Esophagus muscularis mucosa (tissue), 4 donors: ENCODE measurements at regions not wholly inside any gene's neighbourhood (a gene's known extent, or its start where the extent isn't known, plus 50 kb on each side); places are given as distances from the start of the nearest gene placed in this dataset.

Experiments used
- DNase-seq: peaks from one replicate; pipeline ENCODE4 v3.0.0-alpha.2; 2017; ENCODE audit errors: extremely low spot score
- H3K27ac ChIP-seq, 4 donors: fragments of 200-600 bp; sonication (generic); replicated peaks in 1 of 4; 1 replicate in 3 of 4; 2 replicates in 1 of 4; pipeline ENCODE4 v1.5.1; 2016 to 2019; ENCODE audit warnings: mild to moderate bottlenecking in 1 of 4
- H3K27me3 ChIP-seq, 4 donors: fragments of 200-600 bp; sonication (generic); one replicate each; pipeline versions ENCODE4 v1.5.1 to v1.6.0; 2016 to 2019
- H3K36me3 ChIP-seq, 4 donors: fragments of 200-600 bp; sonication (generic); one replicate each; pipeline ENCODE4 v1.5.1; 2016 to 2019
- H3K4me1 ChIP-seq, 4 donors: fragments of 200-600 bp; sonication (generic); one replicate each; pipeline ENCODE4 v1.5.1; 2016 to 2019
- H3K4me3 ChIP-seq, 4 donors: fragments of 200-600 bp; sonication (generic); 1 replicate in 2 of 4; 2 replicates in 2 of 4; pipeline ENCODE4 v1.5.1; 2016 to 2019; ENCODE audit warnings: mild to moderate bottlenecking in 4 of 4, moderate library complexity in 1 of 4
- H3K9me3 ChIP-seq, 4 donors: fragments of 200-600 bp; sonication (generic); 1 replicate in 3 of 4; 2 replicates in 1 of 4; pipeline ENCODE4 v1.5.1; 2016 to 2019
- EP300 ChIP-seq: sonication (generic); formaldehyde crosslinking; IDR thresholded peaks from one replicate; pipeline ENCODE4 v1.6.1; 2017; ENCODE audit warnings: antibody characterized with exemption
- POLR2A ChIP-seq: fragments of 450-650 bp; IDR thresholded peaks from one replicate; pipeline ENCODE4 v1.6.1; 2017; ENCODE audit warnings: antibody characterized with exemption, moderate library complexity, mild to moderate bottlenecking, low read depth
- POLR2AphosphoS5 ChIP-seq, 2 donors: sonication (generic); formaldehyde crosslinking; IDR thresholded peaks; one replicate each; pipeline ENCODE4 v1.6.1; 2017; ENCODE audit warnings: antibody characterized with exemption in 2 of 2
- WGBS: methylation state at CpG from one replicate; pipeline ENCODE4 v1.1.5; 2018; 5-methylcytosine and 5-hydroxymethylcytosine counted together
- intact Hi-C: fragments of 100-400 bp; cut with DNase I; formaldehyde crosslinking; loops from one replicate; pipeline ENCODE4 v1.15.1; 2023
- TF ChIP-seq, protein P1 (sequence below), 3 experiments: fragments of 200-600 bp in 2 of 3; fragments of 450-650 bp in 1 of 3; sonication (generic) in 2 of 3; IDR thresholded peaks; one replicate each; pipeline ENCODE4 v1.5.1; 2017 to 2019; ENCODE audit warnings: antibody characterized with exemption in 3 of 3, mild to moderate bottlenecking in 2 of 3, moderate library complexity in 1 of 3

GRCh38 chr4:96317891-96318290 is 478.0 kb downstream of the PDHA2 start:
- TF ChIP-seq POLR2A (no peak), EP300 (no peak), POLR2AphosphoS5 (IDR thresholded peaks at IDR 0.05) (no peak)
- TF ChIP-seq, protein P1, sequence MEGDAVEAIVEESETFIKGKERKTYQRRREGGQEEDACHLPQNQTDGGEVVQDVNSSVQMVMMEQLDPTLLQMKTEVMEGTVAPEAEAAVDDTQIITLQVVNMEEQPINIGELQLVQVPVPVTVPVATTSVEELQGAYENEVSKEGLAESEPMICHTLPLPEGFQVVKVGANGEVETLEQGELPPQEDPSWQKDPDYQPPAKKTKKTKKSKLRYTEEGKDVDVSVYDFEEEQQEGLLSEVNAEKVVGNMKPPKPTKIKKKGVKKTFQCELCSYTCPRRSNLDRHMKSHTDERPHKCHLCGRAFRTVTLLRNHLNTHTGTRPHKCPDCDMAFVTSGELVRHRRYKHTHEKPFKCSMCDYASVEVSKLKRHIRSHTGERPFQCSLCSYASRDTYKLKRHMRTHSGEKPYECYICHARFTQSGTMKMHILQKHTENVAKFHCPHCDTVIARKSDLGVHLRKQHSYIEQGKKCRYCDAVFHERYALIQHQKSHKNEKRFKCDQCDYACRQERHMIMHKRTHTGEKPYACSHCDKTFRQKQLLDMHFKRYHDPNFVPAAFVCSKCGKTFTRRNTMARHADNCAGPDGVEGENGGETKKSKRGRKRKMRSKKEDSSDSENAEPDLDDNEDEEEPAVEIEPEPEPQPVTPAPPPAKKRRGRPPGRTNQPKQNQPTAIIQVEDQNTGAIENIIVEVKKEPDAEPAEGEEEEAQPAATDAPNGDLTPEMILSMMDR (IDR thresholded peaks at IDR 0.05), result no peak
- Histone ChIP-seq H3K4me1 (no peaks in the 10 kb centered on the region), H3K9me3 (no peaks in the 10 kb centered on the region), H3K27ac (no peak overlapping the region), H3K36me3 (no peaks in the 10 kb centered on the region), H3K27me3 (no peaks in the 10 kb centered on the region), H3K4me3 (no peak overlapping the region)
- WGBS, result 76% methylated on average over 6 of the region's 6 CpGs
- no peak for DNase-seq
- intact Hi-C loops, result no loop called here

- no peaks in the 10 kb centered on the region for H3K9me3 ChIP-seq
- H3K36me3 ChIP-seq, result no peaks in the 10 kb centered on the region
- no peaks in the 10 kb centered on the region for H3K27me3 ChIP-seq
- no peak for DNase-seq
- no peaks in the 10 kb centered on the region for H3K4me1 ChIP-seq
- H3K27ac ChIP-seq, result no peak overlapping the region
- intact Hi-C loops, result no loop called here
- H3K4me3 ChIP-seq, result no peak overlapping the region
- 95% methylated on average over 1 of the region's 1 CpG for WGBS
- TF ChIP-seq POLR2A (no peak), EP300 (no peak), POLR2AphosphoS5 (IDR thresholded peaks at IDR 0.05) (no peak)
- TF ChIP-seq, protein P1 (IDR thresholded peaks at IDR 0.05), result no peak
These were observed 487.0 kb downstream of the PDHA2 start for GRCh38 chr4:96326846-96327245.

GRCh38 chr4:96342196-96342595 is 502.3 kb downstream of the PDHA2 start:
- 20% methylated on average over 1 of the region's 1 CpG for WGBS
- no peak overlapping the region for H3K27ac ChIP-seq
- H3K36me3 ChIP-seq, result no peaks in the 10 kb centered on the region
- intact Hi-C loops, result no loop called here
- H3K4me3 ChIP-seq, result no peak overlapping the region
- H3K4me1 ChIP-seq, result no peaks in the 10 kb centered on the region
- no peaks in the 10 kb centered on the region for H3K9me3 ChIP-seq
- no peak for DNase-seq
- no peaks in the 10 kb centered on the region for H3K27me3 ChIP-seq
- no peak for TF ChIP-seq EP300
- no peak for TF ChIP-seq POLR2AphosphoS5 (IDR thresholded peaks at IDR 0.05)
- TF ChIP-seq, protein P1 (IDR thresholded peaks at IDR 0.05), result no peak
- no peak for TF ChIP-seq POLR2A

- intact Hi-C loops, result no loop called here
- H3K27ac ChIP-seq, result no peak overlapping the region
- 67% methylated on average over 2 of the region's 2 CpGs for WGBS
- no peaks in the 10 kb centered on the region for H3K27me3 ChIP-seq
- no peak for TF ChIP-seq POLR2A
- TF ChIP-seq, protein P1 (IDR thresholded peaks at IDR 0.05), result no peak
- TF ChIP-seq POLR2AphosphoS5 (IDR thresholded peaks at IDR 0.05), result no peak
- TF ChIP-seq EP300, result no peak
- no peak overlapping the region for H3K4me3 ChIP-seq
- no peaks in the 10 kb centered on the region for H3K36me3 ChIP-seq
- H3K4me1 ChIP-seq, result no peaks in the 10 kb centered on the region
- DNase-seq, result no peak
- no peaks in the 10 kb centered on the region for H3K9me3 ChIP-seq
These were observed 503.0 kb downstream of the PDHA2 start for GRCh38 chr4:96342790-96343455.

- DNase-seq, result no peak
- H3K27ac ChIP-seq, result no peak overlapping the region
- intact Hi-C loops, result no loop called here
- no peaks in the 10 kb centered on the region for H3K27me3 ChIP-seq
- TF ChIP-seq POLR2A, result no peak
- TF ChIP-seq, protein P1 (IDR thresholded peaks at IDR 0.05), result no peak
- no peak for TF ChIP-seq EP300
- TF ChIP-seq POLR2AphosphoS5 (IDR thresholded peaks at IDR 0.05), result no peak
- H3K36me3 ChIP-seq, result no peaks in the 10 kb centered on the region
- H3K4me1 ChIP-seq, result no peaks in the 10 kb centered on the region
- H3K9me3 ChIP-seq, result no peaks in the 10 kb centered on the region
- H3K4me3 ChIP-seq, result no peak overlapping the region
These were observed 503.9 kb downstream of the PDHA2 start for GRCh38 chr4:96343836-96344235.
